K562 (cell line): ENCODE measurements at regions not wholly inside any gene's neighbourhood (a gene's known extent, or its start where the extent isn't known, plus 50 kb on each side); places are given as distances from the start of the nearest gene placed in this dataset.

ENCODE experiments used
- ATAC-seq: fragments of 200-7000 bp; cut with Tn5 transposase; 3 replicates; pipeline ENCODE4 v1.9.1; 2020; ENCODE audit warnings: moderate library complexity
- BruUV-seq: library from RNA; stranded (reverse); fragments of 400-500 nt; replicated peaks from 2 replicates; lab custom pipeline; 2021; lab: Mats Ljungman, UMichigan
- CTCF ChIA-PET: fragments of 300-600 bp; formaldehyde crosslinking; extraction: SDS; loops from one replicate; lab custom pipeline; 2021; ENCODE audit warnings: low intra/inter-chr PET ratio; lab: Yijun Ruan, JAX
- POLR2A ChIA-PET: fragments of 300-600, 350-650 bp; sonication (Branson Sonifier 250); formaldehyde crosslinking; extraction: SDS; loops from one replicate; lab custom pipeline; 2021; ENCODE audit warnings: antibody characterized with exemption, inconsistent platforms; lab: Yijun Ruan, JAX
- DNase-seq, 4 experiments: peaks; one replicate each; pipeline versions ENCODE4 v3.0.0 to v3.0.0-alpha.2; 2011 to 2018; ENCODE audit warnings: low spot score in 3 of 4, mixed read lengths in 3 of 4; ENCODE audit errors: extremely low read depth in 1 of 4
- FAIRE-seq: peaks from 2 replicates; lab custom pipeline; 2011; peaks lifted over from hg19 to GRCh38; lab: Jason Lieb, UNC
- H2AFZ ChIP-seq: 2 replicates; pipeline ENCODE4 v1.6.0; 2011; ENCODE audit warnings: low read depth, low read length, control low read depth, inconsistent platforms
- H3K27ac ChIP-seq: fragments of 200-600 bp; 3 replicates; pipeline ENCODE4 v1.8.0; 2011; ENCODE audit warnings: low read depth, mild to moderate bottlenecking, control low read depth, inconsistent platforms, low read length, moderate library complexity, mixed read lengths; ENCODE audit errors: extremely low read depth
- H3K27me3 ChIP-seq, 2 experiments: fragments of 300-600 bp in 1 of 2; 2 replicates in 1 of 2; 3 replicates in 1 of 2; pipeline versions ENCODE4 v1.6.0 to v1.8.0; 2011; ENCODE audit warnings: inconsistent platforms in 2 of 2, low read length in 2 of 2, mild to moderate bottlenecking in 1 of 2, mixed read lengths in 1 of 2, moderate library complexity in 1 of 2; ENCODE audit not compliant: control insufficient read depth in 2 of 2, insufficient read depth in 2 of 2
- H3K36me3 ChIP-seq: fragments of 300-600 bp; 3 replicates; pipeline ENCODE4 v1.8.0; 2011; ENCODE audit warnings: mild to moderate bottlenecking, low read length, inconsistent platforms; ENCODE audit not compliant: control insufficient read depth, insufficient read depth
- H3K4me1 ChIP-seq, 2 experiments: fragments of 200-600 bp in 1 of 2; replicated peaks in 1 of 2; 2 replicates in 1 of 2; 3 replicates in 1 of 2; pipeline versions ENCODE4 v1.5.1 to v1.8.0; 2011; ENCODE audit warnings: inconsistent platforms in 2 of 2, low read length in 2 of 2, mild to moderate bottlenecking in 1 of 2, mixed read lengths in 1 of 2, moderate library complexity in 1 of 2; ENCODE audit not compliant: control insufficient read depth in 2 of 2, insufficient read depth in 2 of 2
- H3K4me2 ChIP-seq: 2 replicates; pipeline ENCODE4 v1.6.1; 2011; ENCODE audit warnings: low read length, control low read depth, inconsistent platforms, mixed read lengths; ENCODE audit not compliant: insufficient read depth
- H3K4me3 ChIP-seq: fragments of 200-600 bp; sonication (generic), shearing (Covaris generic); 2 replicates; pipeline ENCODE4 v1.5.1; 2016; ENCODE audit warnings: control low read depth, inconsistent platforms
- H3K79me2 ChIP-seq: fragments of 200-600 bp; 3 replicates; pipeline ENCODE4 v1.8.0; 2011; ENCODE audit warnings: low read length, inconsistent platforms; ENCODE audit not compliant: control insufficient read depth, insufficient read depth
- H3K9ac ChIP-seq, 2 experiments: 2 replicates each; pipeline versions ENCODE4 v1.6.0 to v1.6.1; 2011; ENCODE audit warnings: low read depth in 2 of 2, low read length in 2 of 2, control low read depth in 1 of 2, inconsistent platforms in 1 of 2, mild to moderate bottlenecking in 1 of 2, mixed read lengths in 1 of 2; ENCODE audit not compliant: insufficient read depth in 1 of 2
- H3K9me1 ChIP-seq: one replicate; pipeline ENCODE4 v1.6.0; 2011; ENCODE audit warnings: inconsistent platforms, mild to moderate bottlenecking, low read length, moderate library complexity; ENCODE audit not compliant: control insufficient read depth, insufficient read depth
- H3K9me3 ChIP-seq: replicated peaks from 2 replicates; pipeline ENCODE4 v1.5.1; 2011; ENCODE audit warnings: low read depth, low read length, inconsistent platforms; ENCODE audit not compliant: control insufficient read depth, insufficient read depth
- H4K20me1 ChIP-seq: replicated peaks from 2 replicates; pipeline ENCODE4 v1.6.1; 2011; ENCODE audit warnings: low read length, inconsistent platforms, mixed read lengths; ENCODE audit not compliant: control insufficient read depth, insufficient read depth
- ASH1L ChIP-seq: fragments of 450-650 bp; IDR thresholded peaks from 2 replicates; pipeline ENCODE4 v1.6.1; 2018; ENCODE audit warnings: borderline replicate concordance, mild to moderate bottlenecking, low read depth; ENCODE audit not compliant: partially characterized antibody
- NBN ChIP-seq: fragments of 450-650 bp; IDR thresholded peaks from 2 replicates; pipeline ENCODE4 v1.6.1; 2016; ENCODE audit warnings: low read depth, mild to moderate bottlenecking
- NEUROD1 ChIP-seq: fragments of 150-350 bp; IDR thresholded peaks from 2 replicates; pipeline ENCODE4 v1.6.1; 2014; ENCODE audit warnings: borderline replicate concordance, low read length, low read depth; ENCODE audit not compliant: partially characterized antibody
- NFIX ChIP-seq: fragments of 250-450 bp; sonication (Bioruptor Pico); IDR thresholded peaks from 2 replicates; pipeline ENCODE4 v1.4.0; 2020; ENCODE audit warnings: low read depth, mild to moderate bottlenecking, moderate library complexity
- NONO ChIP-seq, 2 experiments: fragments of 200-400 bp in 1 of 2; fragments of 450-650 bp in 1 of 2; formaldehyde crosslinking in 1 of 2; IDR thresholded peaks; 2 replicates each; pipeline ENCODE4 v1.6.1; 2017; ENCODE audit warnings: low read depth in 2 of 2, mild to moderate bottlenecking in 2 of 2, moderate library complexity in 2 of 2, low read length in 1 of 2
- SAFB2 ChIP-seq: fragments of 200-400 bp; formaldehyde crosslinking; IDR thresholded peaks from 2 replicates; pipeline ENCODE4 v1.6.1; 2018; ENCODE audit warnings: borderline replicate concordance, low read length, low read depth, moderate library complexity; ENCODE audit not compliant: severe bottlenecking
- SOX6 ChIP-seq: fragments of 450-650 bp; IDR thresholded peaks from 2 replicates; pipeline ENCODE4 v1.6.1; 2014; ENCODE audit warnings: mild to moderate bottlenecking
- SRSF9 ChIP-seq: fragments of 200-400 bp; formaldehyde crosslinking; IDR thresholded peaks from 2 replicates; pipeline ENCODE4 v1.6.1; 2017; ENCODE audit warnings: low read depth, low read length, borderline replicate concordance
- TRIM24 ChIP-seq, 2 experiments: fragments of 450-650 bp; IDR thresholded peaks; 2 replicates each; pipeline ENCODE4 v1.6.1; 2016
- ZKSCAN8 ChIP-seq: fragments of 200-800 bp; sonication (Bioruptor generic); IDR thresholded peaks from 2 replicates; pipeline ENCODE4 v1.6.1; 2016; ENCODE audit warnings: missing genetic modification characterization, missing compliant biosample characterization
- ZNF184 ChIP-seq: sonication (generic); formaldehyde crosslinking; IDR thresholded peaks from 2 replicates; pipeline ENCODE4 v1.5.0; 2020; ENCODE audit warnings: missing genetic modification reagents
- ZZZ3 ChIP-seq: fragments of 450-650 bp; IDR thresholded peaks from 2 replicates; pipeline ENCODE4 v1.6.1; 2016; ENCODE audit warnings: antibody characterized with exemption, mild to moderate bottlenecking, moderate library complexity
- WGBS: fragments of 100-300 bp; shearing (Covaris generic); methylation state at CpG from one replicate; pipeline ENCODE4 v1.1.6; 2016; ENCODE audit warnings: low coverage, mixed read lengths; ENCODE audit not compliant: insufficient coverage; ENCODE audit errors: missing lambda C conversion rate; 5-methylcytosine and 5-hydroxymethylcytosine counted together
- in situ Hi-C: fragments of 300-500 bp; cut with MboI; formaldehyde crosslinking; loops from 4 replicates; pipeline ENCODE4 v1.15.0; 2018; ENCODE audit warnings: inconsistent platforms, mixed read lengths
- intact Hi-C: fragments of 100-400 bp; cut with micrococcal nuclease; formaldehyde crosslinking; loops from 2 replicates; pipeline ENCODE4 v1.14.2; 2022
- TF ChIP-seq, protein P1 (sequence below): fragments of 450-650 bp; conservative IDR thresholded peaks from 2 replicates; pipeline ENCODE4 v1.6.1; 2016; ENCODE audit warnings: missing genetic modification characterization, low read depth, mild to moderate bottlenecking, missing compliant biosample characterization, moderate library complexity
- TF ChIP-seq, protein P2 (sequence below): fragments of 250-450 bp; sonication (Bioruptor Pico); IDR thresholded peaks from 2 replicates; pipeline ENCODE4 v1.5.0; 2021; ENCODE audit warnings: mild to moderate bottlenecking, borderline replicate concordance
- TF ChIP-seq, protein P3 (sequence below), 2 experiments: fragments of 200-800 bp in 1 of 2; sonication (Bioruptor generic) in 1 of 2; sonication (generic) in 1 of 2; formaldehyde crosslinking in 1 of 2; IDR thresholded peaks in 1 of 2; conservative IDR thresholded peaks in 1 of 2; 2 replicates each; pipeline versions ENCODE4 v1.5.0 to v1.6.1; 2016 to 2020; ENCODE audit warnings: missing compliant biosample characterization in 1 of 2, missing genetic modification characterization in 1 of 2, missing genetic modification reagents in 1 of 2
- TF ChIP-seq, protein P4 (sequence below), 2 experiments: fragments of 250-450 bp in 1 of 2; fragments of 450-650 bp in 1 of 2; sonication (Bioruptor Pico) in 1 of 2; IDR thresholded peaks; 2 replicates each; pipeline versions ENCODE4 v1.6.1 to v1.8.0; 2016 to 2021; ENCODE audit warnings: mild to moderate bottlenecking in 2 of 2, moderate library complexity in 2 of 2, missing compliant biosample characterization in 1 of 2, missing genetic modification characterization in 1 of 2

DNA sequence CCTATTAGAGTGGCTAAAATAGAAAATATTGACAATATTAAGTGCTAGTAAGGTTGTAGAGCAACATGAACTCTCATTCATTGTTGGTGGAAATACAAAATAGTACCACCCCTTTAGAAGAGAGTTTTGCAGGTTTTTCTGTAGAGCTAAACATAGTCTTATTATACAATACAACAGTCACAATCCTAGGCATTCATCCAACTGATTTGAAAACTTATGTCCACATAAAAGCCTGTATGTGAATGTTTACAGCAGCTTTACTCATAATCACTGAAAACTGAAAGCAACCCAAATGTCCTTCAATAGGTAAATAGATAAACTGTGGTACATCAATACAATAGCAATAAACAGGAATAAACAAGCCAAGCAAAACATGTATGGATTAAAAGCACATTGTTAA, 127.2 kb upstream of the PRNP start (continued):
- TF ChIP-seq, protein P1, sequence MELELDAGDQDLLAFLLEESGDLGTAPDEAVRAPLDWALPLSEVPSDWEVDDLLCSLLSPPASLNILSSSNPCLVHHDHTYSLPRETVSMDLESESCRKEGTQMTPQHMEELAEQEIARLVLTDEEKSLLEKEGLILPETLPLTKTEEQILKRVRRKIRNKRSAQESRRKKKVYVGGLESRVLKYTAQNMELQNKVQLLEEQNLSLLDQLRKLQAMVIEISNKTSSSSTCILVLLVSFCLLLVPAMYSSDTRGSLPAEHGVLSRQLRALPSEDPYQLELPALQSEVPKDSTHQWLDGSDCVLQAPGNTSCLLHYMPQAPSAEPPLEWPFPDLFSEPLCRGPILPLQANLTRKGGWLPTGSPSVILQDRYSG, result no peak

DNA sequence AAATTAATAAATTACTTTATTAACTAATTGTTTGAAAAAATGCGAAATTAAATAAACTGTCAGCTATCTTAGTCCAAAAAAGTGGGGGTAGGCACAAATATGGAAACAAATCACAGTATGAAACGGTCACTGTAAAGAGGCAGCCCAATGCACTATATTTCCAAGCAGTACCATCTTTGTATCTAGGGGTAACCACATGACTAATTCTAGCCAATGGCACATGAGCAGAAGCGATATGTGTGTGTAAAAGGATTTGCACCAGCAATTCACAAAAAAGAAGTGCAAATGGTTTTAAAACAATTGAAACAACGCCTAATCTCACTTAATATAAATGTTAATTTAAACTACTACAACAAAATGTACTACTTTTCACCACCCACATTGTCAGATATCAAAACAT, 129.5 kb upstream of the PRNP start:
- POLR2A ChIA-PET, result no interaction called here
- no TSS peak for BruUV-seq
- TF ChIP-seq ZNF184 (CRISPR knock-in tag) (no peak), ZZZ3 (no peak), NFIX (no peak), NEUROD1 (no peak), TRIM24 (IDR thresholded peaks at IDR 0.05) (no peak), ASH1L (no peak), SAFB2 (no peak), SRSF9 (no peak), NBN (no peak), NONO (IDR thresholded peaks at IDR 0.05; ENCODE audit: low read depth in 2 of 2, low read length in 1 of 2) (no peak), SOX6 (no peak), ZKSCAN8 (CRISPR knock-in tag) (no peak)
- TF ChIP-seq, protein P2, sequence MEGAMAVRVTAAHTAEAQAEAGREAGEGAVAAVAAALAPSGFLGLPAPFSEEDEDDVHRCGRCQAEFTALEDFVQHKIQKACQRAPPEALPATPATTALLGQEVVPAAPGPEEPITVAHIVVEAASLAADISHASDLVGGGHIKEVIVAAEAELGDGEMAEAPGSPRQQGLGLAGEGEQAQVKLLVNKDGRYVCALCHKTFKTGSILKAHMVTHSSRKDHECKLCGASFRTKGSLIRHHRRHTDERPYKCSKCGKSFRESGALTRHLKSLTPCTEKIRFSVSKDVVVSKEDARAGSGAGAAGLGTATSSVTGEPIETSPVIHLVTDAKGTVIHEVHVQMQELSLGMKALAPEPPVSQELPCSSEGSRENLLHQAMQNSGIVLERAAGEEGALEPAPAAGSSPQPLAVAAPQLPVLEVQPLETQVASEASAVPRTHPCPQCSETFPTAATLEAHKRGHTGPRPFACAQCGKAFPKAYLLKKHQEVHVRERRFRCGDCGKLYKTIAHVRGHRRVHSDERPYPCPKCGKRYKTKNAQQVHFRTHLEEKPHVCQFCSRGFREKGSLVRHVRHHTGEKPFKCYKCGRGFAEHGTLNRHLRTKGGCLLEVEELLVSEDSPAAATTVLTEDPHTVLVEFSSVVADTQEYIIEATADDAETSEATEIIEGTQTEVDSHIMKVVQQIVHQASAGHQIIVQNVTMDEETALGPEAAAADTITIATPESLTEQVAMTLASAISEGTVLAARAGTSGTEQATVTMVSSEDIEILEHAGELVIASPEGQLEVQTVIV (CRISPR knock-in tag), result no peak
- TF ChIP-seq, protein P3, sequence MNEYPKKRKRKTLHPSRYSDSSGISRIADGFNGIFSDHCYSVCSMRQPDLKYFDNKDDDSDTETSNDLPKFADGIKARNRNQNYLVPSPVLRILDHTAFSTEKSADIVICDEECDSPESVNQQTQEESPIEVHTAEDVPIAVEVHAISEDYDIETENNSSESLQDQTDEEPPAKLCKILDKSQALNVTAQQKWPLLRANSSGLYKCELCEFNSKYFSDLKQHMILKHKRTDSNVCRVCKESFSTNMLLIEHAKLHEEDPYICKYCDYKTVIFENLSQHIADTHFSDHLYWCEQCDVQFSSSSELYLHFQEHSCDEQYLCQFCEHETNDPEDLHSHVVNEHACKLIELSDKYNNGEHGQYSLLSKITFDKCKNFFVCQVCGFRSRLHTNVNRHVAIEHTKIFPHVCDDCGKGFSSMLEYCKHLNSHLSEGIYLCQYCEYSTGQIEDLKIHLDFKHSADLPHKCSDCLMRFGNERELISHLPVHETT (CRISPR knock-in tag; conservative IDR thresholded peaks at IDR 0.05 in 1 of 2, IDR thresholded peaks at IDR 0.05 in 1 of 2), result no peak
- TF ChIP-seq, protein P4, sequence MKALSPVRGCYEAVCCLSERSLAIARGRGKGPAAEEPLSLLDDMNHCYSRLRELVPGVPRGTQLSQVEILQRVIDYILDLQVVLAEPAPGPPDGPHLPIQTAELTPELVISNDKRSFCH (CRISPR knock-in tag; IDR thresholded peaks at IDR 0.05), result no peak
- TF ChIP-seq, protein P4 (tag; IDR thresholded peaks at IDR 0.05), result no peak

More for the DNA sequence above, 129.5 kb upstream of the PRNP start:
- Histone ChIP-seq H3K27ac (no peak overlapping the region), H3K27me3 (no peaks in the 10 kb centered on the region), H3K9me3 (no peaks in the 10 kb centered on the region), H3K79me2 (no peaks in the 10 kb centered on the region), H3K4me1 (no peaks in the 10 kb centered on the region), H3K4me2 (no peak overlapping the region), H3K4me3 (no peak overlapping the region), H4K20me1 (no peaks in the 10 kb centered on the region), H2AFZ (no peak overlapping the region), H3K9me1 (no peaks in the 10 kb centered on the region), H3K36me3 (no peaks in the 10 kb centered on the region), H3K9ac (no peak overlapping the region)
- CTCF ChIA-PET, result no interaction called here
- DNase-seq (peak in 3 of 4 experiments; percentile 8 to 62 (median 61)), ATAC-seq (no peak), FAIRE-seq (no peak)
- in situ Hi-C loops, result no loop called here
- intact Hi-C loops, result no loop called here
- 0% methylated on average over 4 of the region's 4 CpGs for WGBS
